GM23338 (cell line): ENCODE measurements at regions not wholly inside any gene's neighbourhood (a gene's known extent, or its start where the extent isn't known, plus 50 kb on each side); places are given as distances from the start of the nearest gene placed in this dataset.

Experiments
- ATAC-seq: fragments of 200-7000 bp; cut with Tn5 transposase; 3 replicates; pipeline ENCODE4 v1.9.1; 2020
- DNase-seq: peaks from one replicate; pipeline ENCODE4 v3.0.0-alpha.2; 2015; ENCODE audit warnings: low spot score
- H2AFZ ChIP-seq: fragments of 200-600 bp; sonication (generic); 2 replicates; pipeline ENCODE4 v1.8.0; 2016; ENCODE audit warnings: antibody characterized with exemption, mild to moderate bottlenecking, moderate library complexity
- H3F3A ChIP-seq: fragments of 200-600 bp; sonication (generic); replicated peaks from 2 replicates; pipeline ENCODE4 v1.8.0; 2017; ENCODE audit warnings: antibody characterized with exemption, mixed run types, low read depth
- H3K27ac ChIP-seq: fragments of 200-600 bp; sonication (generic); 2 replicates; pipeline ENCODE4 v1.6.1; 2016; ENCODE audit warnings: low read depth
- H3K27me3 ChIP-seq: fragments of 200-600 bp; sonication (generic); 2 replicates; pipeline ENCODE4 v1.8.0; 2016; ENCODE audit warnings: mild to moderate bottlenecking, mixed run types, moderate library complexity; ENCODE audit not compliant: insufficient read depth
- H3K36me3 ChIP-seq: fragments of 200-600 bp; sonication (generic); 2 replicates; pipeline ENCODE4 v1.8.0; 2016; ENCODE audit warnings: mild to moderate bottlenecking; ENCODE audit not compliant: insufficient read depth
- H3K4me1 ChIP-seq: fragments of 200-600 bp; sonication (generic); 2 replicates; pipeline ENCODE4 v1.8.0; 2016; ENCODE audit warnings: mild to moderate bottlenecking, moderate library complexity; ENCODE audit not compliant: insufficient read depth
- H3K4me2 ChIP-seq: fragments of 200-600 bp; sonication (generic); 2 replicates; pipeline ENCODE4 v1.7.1; 2017; ENCODE audit warnings: mixed run types
- H3K4me3 ChIP-seq: fragments of 200-600 bp; sonication (generic); 2 replicates; pipeline ENCODE4 v1.6.1; 2016; ENCODE audit warnings: mixed run types
- H3K79me2 ChIP-seq: fragments of 200-600 bp; sonication (generic); replicated peaks from 2 replicates; pipeline ENCODE4 v1.8.0; 2017; ENCODE audit warnings: mild to moderate bottlenecking; ENCODE audit not compliant: insufficient read depth
- H3K9me2 ChIP-seq: fragments of 200-600 bp; sonication (generic); 2 replicates; pipeline ENCODE4 v1.8.0; 2017; ENCODE audit not compliant: insufficient read depth
- H4K20me1 ChIP-seq: fragments of 200-600 bp; sonication (generic); replicated peaks from 2 replicates; pipeline ENCODE4 v1.8.0; 2017; ENCODE audit warnings: mild to moderate bottlenecking; ENCODE audit not compliant: insufficient read depth
- H3K27ac Mint-ChIP-seq: 2 replicates; pipeline ENCODE4 v1.8.0; 2020; ENCODE audit warnings: inconsistent platforms, mild to moderate bottlenecking, moderate library complexity, mixed read lengths
- H3K27me3 Mint-ChIP-seq: 3 replicates; pipeline ENCODE4 v1.8.0; 2022; ENCODE audit warnings: low read depth, mild to moderate bottlenecking, moderate library complexity, mixed read lengths, inconsistent platforms; ENCODE audit not compliant: insufficient read depth, poor library complexity
- H3K36me3 Mint-ChIP-seq: 3 replicates; pipeline ENCODE4 v1.8.0; 2021; ENCODE audit warnings: low read depth, mild to moderate bottlenecking, inconsistent platforms, moderate library complexity, mixed read lengths
- H3K4me1 Mint-ChIP-seq: 3 replicates; pipeline ENCODE4 v1.8.0; 2020; ENCODE audit warnings: mild to moderate bottlenecking, inconsistent platforms, mixed read lengths
- H3K4me3 Mint-ChIP-seq: 3 replicates; pipeline ENCODE4 v1.8.0; 2021; ENCODE audit warnings: moderate library complexity, mild to moderate bottlenecking, inconsistent platforms, mixed read lengths
- H3K9me3 Mint-ChIP-seq: 3 replicates; pipeline ENCODE4 v1.8.0; 2020; ENCODE audit warnings: moderate library complexity, mild to moderate bottlenecking, inconsistent platforms, mixed read lengths
- STAT1 ChIP-seq: IDR thresholded peaks from one replicate; pipeline ENCODE4 v1.6.1; 2016; ENCODE audit warnings: antibody characterized with exemption; ENCODE audit not compliant: unreplicated experiment
- TF ChIP-seq, protein P1 (sequence below): fragments of 250-450 bp; sonication (Bioruptor Pico); IDR thresholded peaks from 2 replicates; pipeline ENCODE4 v1.5.0; 2020; ENCODE audit warnings: mild to moderate bottlenecking, moderate library complexity

DNA sequence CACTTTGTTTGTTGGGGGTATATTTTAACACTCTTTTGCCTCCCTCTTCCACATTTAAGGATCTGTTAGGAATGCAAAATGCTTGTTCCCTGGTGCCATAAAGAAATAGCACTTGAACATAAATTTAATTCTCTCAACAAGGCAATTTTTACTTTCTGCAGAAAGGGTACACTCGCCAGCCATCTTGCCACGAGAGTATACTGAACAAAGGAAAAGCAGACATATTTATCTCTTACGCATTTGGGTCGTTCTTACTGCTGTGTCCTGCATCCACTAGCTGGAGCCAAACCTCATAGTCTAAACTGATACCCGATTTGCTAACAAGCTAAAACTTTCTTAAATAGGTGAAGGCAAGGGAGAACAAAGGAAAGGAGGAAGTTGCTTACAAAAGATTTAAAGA lies 129.5 kb downstream of the B3GNT2 start (continued):
- TF ChIP-seq, protein P1, sequence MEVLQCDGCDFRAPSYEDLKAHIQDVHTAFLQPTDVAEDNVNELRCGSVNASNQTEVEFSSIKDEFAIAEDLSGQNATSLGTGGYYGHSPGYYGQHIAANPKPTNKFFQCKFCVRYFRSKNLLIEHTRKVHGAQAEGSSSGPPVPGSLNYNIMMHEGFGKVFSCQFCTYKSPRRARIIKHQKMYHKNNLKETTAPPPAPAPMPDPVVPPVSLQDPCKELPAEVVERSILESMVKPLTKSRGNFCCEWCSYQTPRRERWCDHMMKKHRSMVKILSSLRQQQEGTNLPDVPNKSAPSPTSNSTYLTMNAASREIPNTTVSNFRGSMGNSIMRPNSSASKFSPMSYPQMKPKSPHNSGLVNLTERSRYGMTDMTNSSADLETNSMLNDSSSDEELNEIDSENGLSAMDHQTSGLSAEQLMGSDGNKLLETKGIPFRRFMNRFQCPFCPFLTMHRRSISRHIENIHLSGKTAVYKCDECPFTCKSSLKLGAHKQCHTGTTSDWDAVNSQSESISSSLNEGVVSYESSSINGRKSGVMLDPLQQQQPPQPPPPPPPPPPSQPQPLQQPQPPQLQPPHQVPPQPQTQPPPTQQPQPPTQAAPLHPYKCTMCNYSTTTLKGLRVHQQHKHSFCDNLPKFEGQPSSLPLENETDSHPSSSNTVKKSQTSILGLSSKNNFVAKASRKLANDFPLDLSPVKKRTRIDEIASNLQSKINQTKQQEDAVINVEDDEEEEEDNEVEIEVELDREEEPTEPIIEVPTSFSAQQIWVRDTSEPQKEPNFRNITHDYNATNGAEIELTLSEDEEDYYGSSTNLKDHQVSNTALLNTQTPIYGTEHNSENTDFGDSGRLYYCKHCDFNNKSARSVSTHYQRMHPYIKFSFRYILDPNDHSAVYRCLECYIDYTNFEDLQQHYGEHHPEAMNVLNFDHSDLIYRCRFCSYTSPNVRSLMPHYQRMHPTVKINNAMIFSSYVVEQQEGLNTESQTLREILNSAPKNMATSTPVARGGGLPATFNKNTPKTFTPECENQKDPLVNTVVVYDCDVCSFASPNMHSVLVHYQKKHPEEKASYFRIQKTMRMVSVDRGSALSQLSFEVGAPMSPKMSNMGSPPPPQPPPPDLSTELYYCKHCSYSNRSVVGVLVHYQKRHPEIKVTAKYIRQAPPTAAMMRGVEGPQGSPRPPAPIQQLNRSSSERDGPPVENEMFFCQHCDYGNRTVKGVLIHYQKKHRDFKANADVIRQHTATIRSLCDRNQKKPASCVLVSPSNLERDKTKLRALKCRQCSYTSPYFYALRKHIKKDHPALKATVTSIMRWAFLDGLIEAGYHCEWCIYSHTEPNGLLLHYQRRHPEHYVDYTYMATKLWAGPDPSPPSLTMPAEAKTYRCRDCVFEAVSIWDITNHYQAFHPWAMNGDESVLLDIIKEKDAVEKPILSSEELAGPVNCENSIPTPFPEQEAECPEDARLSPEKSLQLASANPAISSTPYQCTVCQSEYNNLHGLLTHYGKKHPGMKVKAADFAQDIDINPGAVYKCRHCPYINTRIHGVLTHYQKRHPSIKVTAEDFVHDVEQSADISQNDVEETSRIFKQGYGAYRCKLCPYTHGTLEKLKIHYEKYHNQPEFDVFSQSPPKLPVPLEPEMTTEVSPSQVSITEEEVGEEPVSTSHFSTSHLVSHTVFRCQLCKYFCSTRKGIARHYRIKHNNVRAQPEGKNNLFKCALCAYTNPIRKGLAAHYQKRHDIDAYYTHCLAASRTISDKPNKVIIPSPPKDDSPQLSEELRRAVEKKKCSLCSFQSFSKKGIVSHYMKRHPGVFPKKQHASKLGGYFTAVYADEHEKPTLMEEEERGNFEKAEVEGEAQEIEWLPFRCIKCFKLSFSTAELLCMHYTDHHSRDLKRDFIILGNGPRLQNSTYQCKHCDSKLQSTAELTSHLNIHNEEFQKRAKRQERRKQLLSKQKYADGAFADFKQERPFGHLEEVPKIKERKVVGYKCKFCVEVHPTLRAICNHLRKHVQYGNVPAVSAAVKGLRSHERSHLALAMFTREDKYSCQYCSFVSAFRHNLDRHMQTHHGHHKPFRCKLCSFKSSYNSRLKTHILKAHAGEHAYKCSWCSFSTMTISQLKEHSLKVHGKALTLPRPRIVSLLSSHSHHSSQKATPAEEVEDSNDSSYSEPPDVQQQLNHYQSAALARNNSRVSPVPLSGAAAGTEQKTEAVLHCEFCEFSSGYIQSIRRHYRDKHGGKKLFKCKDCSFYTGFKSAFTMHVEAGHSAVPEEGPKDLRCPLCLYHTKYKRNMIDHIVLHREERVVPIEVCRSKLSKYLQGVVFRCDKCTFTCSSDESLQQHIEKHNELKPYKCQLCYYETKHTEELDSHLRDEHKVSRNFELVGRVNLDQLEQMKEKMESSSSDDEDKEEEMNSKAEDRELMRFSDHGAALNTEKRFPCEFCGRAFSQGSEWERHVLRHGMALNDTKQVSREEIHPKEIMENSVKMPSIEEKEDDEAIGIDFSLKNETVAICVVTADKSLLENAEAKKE = no peak
- TF ChIP-seq STAT1 = no peak

GRCh38 chr2:62321380-62322289 lies 125.7 kb downstream of the B3GNT2 start:
- Histone ChIP-seq H3K4me2 (peak overlapping the region; percentile 37), H3K9me2 (no peaks in the 10 kb centered on the region), H2AFZ (no peak overlapping the region), H3K4me1 (peaks cover 37% of the 10 kb centered on the region), H4K20me1 (no peaks in the 10 kb centered on the region), H3K79me2 (no peaks in the 10 kb centered on the region), H3K27ac (peak overlapping the region; percentile 89), H3K36me3 (peaks cover 6% of the 10 kb centered on the region; the same call in 1 of the 2 replicates), H3K27me3 (no peaks in the 10 kb centered on the region), H3F3A (no peaks in the 10 kb centered on the region), H3K4me3 (peak overlapping the region; percentile 0; the same call in 1 of the 2 replicates)
- Mint-ChIP-seq H3K27me3 (no peaks in the 10 kb centered on the region), H3K4me1 (peaks cover 30% of the 10 kb centered on the region), H3K36me3 (peaks cover 30% of the 10 kb centered on the region), H3K9me3 (peaks cover 27% of the 10 kb centered on the region), H3K4me3 (peak overlapping the region; percentile 27; the same call in 2 of the 3 replicates), H3K27ac (peak overlapping the region; percentile 89; the same call in 1 of the 2 replicates)
- peak; percentile 81 for DNase-seq
- peak; percentile 63 for ATAC-seq
- TF ChIP-seq, protein P1 = no peak
